ENCODE measurements at regions not wholly inside any gene's neighbourhood (a gene's known extent, or its start where the extent isn't known, plus 50 kb on each side); places are given as distances from the start of the nearest gene placed in this dataset.

DNA sequence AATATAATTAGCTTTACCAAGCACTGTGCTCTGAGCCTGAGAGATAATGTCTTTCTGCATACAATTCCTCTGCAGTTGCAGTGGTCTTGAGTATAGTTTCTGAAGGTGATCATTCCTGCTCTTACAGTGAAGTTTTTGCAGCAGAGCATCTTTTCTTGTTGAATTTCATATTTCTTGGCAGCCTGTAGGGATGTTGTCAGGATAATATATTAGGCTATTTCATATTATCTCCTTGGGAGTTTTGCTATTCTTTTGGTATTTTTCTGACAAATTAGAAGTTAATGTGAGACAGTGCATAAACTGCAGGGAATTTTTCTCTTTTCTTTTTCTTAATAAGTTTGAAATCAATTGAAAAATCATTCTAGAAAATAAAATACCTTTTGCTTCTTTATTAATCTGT lies 1502.6 kb upstream of the FLRT2 start:
- Histone ChIP-seq H3K9me3 (no peaks in the 10 kb centered on the region), H3K36me3 (no peaks in the 10 kb centered on the region), H3K27me3 (no peaks in the 10 kb centered on the region), H3K4me3 (no peak overlapping the region), H3K27ac (no peak overlapping the region), H3K4me1 (no peaks in the 10 kb centered on the region)
- TF ChIP-seq POLR2A (IDR thresholded peaks at IDR 0.05) (no peak), POLR2AphosphoS5 (IDR thresholded peaks at IDR 0.05; ENCODE audit: insufficient read depth in 1 of 2, low read depth in 1 of 2) (no peak)
- TF ChIP-seq, protein P1, sequence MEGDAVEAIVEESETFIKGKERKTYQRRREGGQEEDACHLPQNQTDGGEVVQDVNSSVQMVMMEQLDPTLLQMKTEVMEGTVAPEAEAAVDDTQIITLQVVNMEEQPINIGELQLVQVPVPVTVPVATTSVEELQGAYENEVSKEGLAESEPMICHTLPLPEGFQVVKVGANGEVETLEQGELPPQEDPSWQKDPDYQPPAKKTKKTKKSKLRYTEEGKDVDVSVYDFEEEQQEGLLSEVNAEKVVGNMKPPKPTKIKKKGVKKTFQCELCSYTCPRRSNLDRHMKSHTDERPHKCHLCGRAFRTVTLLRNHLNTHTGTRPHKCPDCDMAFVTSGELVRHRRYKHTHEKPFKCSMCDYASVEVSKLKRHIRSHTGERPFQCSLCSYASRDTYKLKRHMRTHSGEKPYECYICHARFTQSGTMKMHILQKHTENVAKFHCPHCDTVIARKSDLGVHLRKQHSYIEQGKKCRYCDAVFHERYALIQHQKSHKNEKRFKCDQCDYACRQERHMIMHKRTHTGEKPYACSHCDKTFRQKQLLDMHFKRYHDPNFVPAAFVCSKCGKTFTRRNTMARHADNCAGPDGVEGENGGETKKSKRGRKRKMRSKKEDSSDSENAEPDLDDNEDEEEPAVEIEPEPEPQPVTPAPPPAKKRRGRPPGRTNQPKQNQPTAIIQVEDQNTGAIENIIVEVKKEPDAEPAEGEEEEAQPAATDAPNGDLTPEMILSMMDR (IDR thresholded peaks at IDR 0.05): no peak
- intact Hi-C loops (cut with DNase I): no loop called here
- DNase-seq (ENCODE audit: extremely low spot score in 2 of 2): no peak

DNA sequence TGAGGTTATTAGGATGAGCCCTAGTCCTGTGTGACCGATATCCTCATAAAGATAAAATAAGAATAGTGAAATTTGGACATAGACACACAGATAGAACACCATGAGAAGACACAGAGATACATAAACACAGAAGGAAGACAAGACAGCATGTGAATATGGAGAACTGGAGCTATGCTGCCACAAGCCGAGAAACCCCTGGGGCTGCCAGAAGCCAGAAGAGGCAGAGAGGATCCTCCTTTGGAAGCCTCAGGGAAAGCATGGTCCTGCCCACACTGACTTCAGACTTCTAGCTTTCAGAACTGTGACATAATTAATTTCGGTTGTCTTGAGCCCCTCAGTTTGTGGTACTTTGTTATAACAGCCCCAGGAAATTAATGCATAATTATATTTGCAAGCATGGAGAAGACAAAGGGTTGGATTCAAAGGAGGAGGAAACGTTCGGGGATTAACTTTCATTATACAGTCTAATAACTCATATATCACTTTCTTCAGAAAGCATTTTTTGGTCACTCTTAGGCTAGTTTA lies 1501.8 kb upstream of the FLRT2 start:
- no peaks in the 10 kb centered on the region for H3K27me3 ChIP-seq
- no peaks in the 10 kb centered on the region for H3K9me3 ChIP-seq
- no peak overlapping the region for H3K4me3 ChIP-seq
- H3K36me3 ChIP-seq: no peaks in the 10 kb centered on the region
- no peak for DNase-seq (ENCODE audit: extremely low spot score in 2 of 2)
- intact Hi-C loops (cut with DNase I): no loop called here
- TF ChIP-seq, protein P1 (IDR thresholded peaks at IDR 0.05): no peak
- H3K4me1 ChIP-seq: no peaks in the 10 kb centered on the region
- H3K27ac ChIP-seq: no peak overlapping the region

DNA sequence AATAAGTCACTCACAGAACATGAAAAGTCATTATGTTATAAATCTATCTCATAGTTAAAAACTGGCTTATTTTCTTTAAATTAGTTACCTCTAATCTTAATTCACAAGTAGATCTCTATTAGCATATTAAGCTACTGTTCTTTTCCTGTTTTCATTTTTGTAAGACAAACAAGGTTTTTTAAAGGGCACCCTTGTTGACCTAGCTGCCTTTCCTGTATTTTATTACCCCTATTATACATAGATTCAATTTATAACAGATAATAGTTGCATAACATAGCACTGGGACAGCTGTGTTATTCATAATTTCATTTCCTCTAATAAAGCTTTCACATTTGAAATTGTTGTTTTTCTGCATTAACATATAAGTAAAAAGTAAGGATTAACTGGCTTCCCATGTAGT lies 1500.7 kb upstream of the FLRT2 start:
- Histone ChIP-seq H3K4me3 (no peak overlapping the region), H3K4me1 (no peaks in the 10 kb centered on the region), H3K27me3 (no peaks in the 10 kb centered on the region), H3K36me3 (no peaks in the 10 kb centered on the region), H3K27ac (no peak overlapping the region), H3K9me3 (no peaks in the 10 kb centered on the region)
- DNase-seq (ENCODE audit: extremely low spot score in 2 of 2): no peak
- no peak for TF ChIP-seq POLR2AphosphoS5 (IDR thresholded peaks at IDR 0.05; ENCODE audit: insufficient read depth in 1 of 2, low read depth in 1 of 2)
- no peak for TF ChIP-seq POLR2A (IDR thresholded peaks at IDR 0.05)
- TF ChIP-seq, protein P1 (IDR thresholded peaks at IDR 0.05): no peak
- intact Hi-C loops (cut with DNase I): no loop called here

DNA sequence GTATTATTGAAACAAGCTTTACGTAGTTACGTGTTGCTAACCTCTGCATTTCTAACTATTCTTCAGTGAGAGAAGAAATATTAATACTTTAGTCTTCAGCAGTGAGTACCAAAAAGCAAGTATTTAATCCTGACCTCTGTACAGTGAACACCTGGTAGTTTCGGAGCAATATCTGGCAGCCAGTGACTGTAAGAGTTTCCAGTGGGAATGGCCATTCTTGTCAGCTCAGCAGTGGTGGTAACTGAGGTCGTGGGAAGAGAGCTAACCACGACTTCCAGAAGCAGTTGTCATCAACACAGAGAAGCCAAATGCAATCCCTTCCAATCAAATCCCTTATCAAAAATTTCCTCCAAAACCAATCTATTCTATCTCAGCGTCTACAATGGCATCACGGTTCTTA lies 1500.2 kb upstream of the FLRT2 start:
- Histone ChIP-seq H3K9me3 (no peaks in the 10 kb centered on the region), H3K27me3 (no peaks in the 10 kb centered on the region), H3K27ac (no peak overlapping the region), H3K36me3 (no peaks in the 10 kb centered on the region), H3K4me3 (no peak overlapping the region), H3K4me1 (no peaks in the 10 kb centered on the region)
- intact Hi-C loops (cut with DNase I): no loop called here
- no peak for DNase-seq (ENCODE audit: extremely low spot score in 2 of 2)
- TF ChIP-seq POLR2A (IDR thresholded peaks at IDR 0.05): no peak
- TF ChIP-seq POLR2AphosphoS5 (IDR thresholded peaks at IDR 0.05; ENCODE audit: insufficient read depth in 1 of 2, low read depth in 1 of 2): no peak
- TF ChIP-seq, protein P1 (IDR thresholded peaks at IDR 0.05): no peak

DNA sequence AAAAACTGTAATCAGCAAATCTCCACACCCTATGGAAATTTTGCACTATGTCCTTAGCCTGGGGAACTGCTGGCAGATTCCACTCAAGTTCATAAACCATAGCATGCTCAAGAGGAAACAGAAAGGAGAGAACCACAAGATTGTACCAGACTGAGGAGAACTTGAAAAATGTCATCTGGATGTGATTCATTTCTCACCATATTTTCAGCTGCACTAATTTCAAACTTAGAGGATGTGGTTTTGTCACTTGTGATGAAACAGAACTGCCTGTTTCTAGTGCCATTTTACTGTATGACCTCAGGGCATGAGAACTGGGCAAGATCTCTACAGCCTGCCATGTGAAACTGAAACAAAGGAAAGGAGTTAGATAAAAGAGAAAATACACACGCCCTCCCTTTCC lies 1493.1 kb upstream of the FLRT2 start:
- H3K27me3 ChIP-seq: no peaks in the 10 kb centered on the region
- intact Hi-C loops (cut with DNase I): no loop called here
- H3K9me3 ChIP-seq: no peaks in the 10 kb centered on the region
- H3K4me3 ChIP-seq: no peak overlapping the region
- no peak for DNase-seq (ENCODE audit: extremely low spot score in 2 of 2)
- no peaks in the 10 kb centered on the region for H3K36me3 ChIP-seq
- H3K4me1 ChIP-seq: no peaks in the 10 kb centered on the region
- TF ChIP-seq POLR2A (IDR thresholded peaks at IDR 0.05) (no peak), POLR2AphosphoS5 (IDR thresholded peaks at IDR 0.05; ENCODE audit: insufficient read depth in 1 of 2, low read depth in 1 of 2) (no peak)
- TF ChIP-seq, protein P1 (IDR thresholded peaks at IDR 0.05): no peak
- no peak overlapping the region for H3K27ac ChIP-seq

Measured in vagina (tissue), 2 donors.